Loucy (cell line): ENCODE measurements at regions not wholly inside any gene's neighbourhood (a gene's known extent, or its start where the extent isn't known, plus 50 kb on each side); places are given as distances from the start of the nearest gene placed in this dataset.

ENCODE experiments used
- EZH2phosphoT487 ChIP-seq: fragments of 200-600 bp; IDR thresholded peaks from 2 replicates; pipeline ENCODE4 v1.6.1; 2018; ENCODE audit warnings: antibody characterized with exemption, mild to moderate bottlenecking, moderate library complexity, borderline replicate concordance
- TF ChIP-seq, protein P1 (sequence below): fragments of 200-600 bp; sonication (generic); conservative IDR thresholded peaks from 2 replicates; pipeline ENCODE4 v1.5.1; 2014; ENCODE audit warnings: mild to moderate bottlenecking, antibody characterized with exemption, low read length

DNA sequence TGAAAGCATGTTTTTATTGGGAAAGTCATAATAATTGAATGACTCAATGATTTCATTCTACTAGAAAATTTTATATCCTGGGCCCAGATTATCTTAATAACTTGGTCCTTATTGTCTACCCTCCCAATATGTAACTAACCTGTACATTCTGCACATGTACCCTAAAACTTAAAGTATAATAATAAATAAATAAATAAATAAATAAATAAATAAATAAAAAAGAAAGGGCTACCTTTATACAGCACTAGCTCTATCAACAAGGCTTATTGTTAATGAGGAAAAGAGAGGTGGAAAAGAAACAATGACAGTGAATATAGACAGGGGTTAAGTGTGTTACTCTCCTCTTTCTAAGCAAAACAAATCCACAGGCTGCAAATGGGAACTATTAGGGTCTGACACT is 83.6 kb downstream of the GRIN2B start:
- TF ChIP-seq, protein P1, sequence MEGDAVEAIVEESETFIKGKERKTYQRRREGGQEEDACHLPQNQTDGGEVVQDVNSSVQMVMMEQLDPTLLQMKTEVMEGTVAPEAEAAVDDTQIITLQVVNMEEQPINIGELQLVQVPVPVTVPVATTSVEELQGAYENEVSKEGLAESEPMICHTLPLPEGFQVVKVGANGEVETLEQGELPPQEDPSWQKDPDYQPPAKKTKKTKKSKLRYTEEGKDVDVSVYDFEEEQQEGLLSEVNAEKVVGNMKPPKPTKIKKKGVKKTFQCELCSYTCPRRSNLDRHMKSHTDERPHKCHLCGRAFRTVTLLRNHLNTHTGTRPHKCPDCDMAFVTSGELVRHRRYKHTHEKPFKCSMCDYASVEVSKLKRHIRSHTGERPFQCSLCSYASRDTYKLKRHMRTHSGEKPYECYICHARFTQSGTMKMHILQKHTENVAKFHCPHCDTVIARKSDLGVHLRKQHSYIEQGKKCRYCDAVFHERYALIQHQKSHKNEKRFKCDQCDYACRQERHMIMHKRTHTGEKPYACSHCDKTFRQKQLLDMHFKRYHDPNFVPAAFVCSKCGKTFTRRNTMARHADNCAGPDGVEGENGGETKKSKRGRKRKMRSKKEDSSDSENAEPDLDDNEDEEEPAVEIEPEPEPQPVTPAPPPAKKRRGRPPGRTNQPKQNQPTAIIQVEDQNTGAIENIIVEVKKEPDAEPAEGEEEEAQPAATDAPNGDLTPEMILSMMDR, result no peak
- TF ChIP-seq EZH2phosphoT487, result no peak
